GM12891 (cell line): ENCODE measurements at regions not wholly inside any gene's neighbourhood (a gene's known extent, or its start where the extent isn't known, plus 50 kb on each side); places are given as distances from the start of the nearest gene placed in this dataset.

ENCODE experiments used
- PAX5 ChIP-seq: IDR thresholded peaks from 2 replicates; pipeline ENCODE4 v1.6.1; 2011; ENCODE audit warnings: low read length, moderate library complexity, mild to moderate bottlenecking; ENCODE audit not compliant: insufficient read depth, severe bottlenecking
- POLR2A ChIP-seq: IDR thresholded peaks from 2 replicates; pipeline ENCODE4 v1.6.1; 2011; ENCODE audit warnings: low read depth, low read length, control low read depth
- POLR2AphosphoS5 ChIP-seq: IDR thresholded peaks from 2 replicates; pipeline ENCODE4 v1.6.1; 2011; ENCODE audit warnings: low read depth, low read length, control low read depth
- SPI1 ChIP-seq: IDR thresholded peaks from 2 replicates; pipeline ENCODE4 v1.6.1; 2011; ENCODE audit warnings: low read depth, low read length, control low read depth

GRCh38 chr6:153644000-153644399, 395.0 kb upstream of the OPRM1 start:
- TF ChIP-seq POLR2AphosphoS5 (no peak), POLR2A (no peak), PAX5 (no peak), SPI1 (no peak)
